ENCODE measurements at regions not wholly inside any gene's neighbourhood (a gene's known extent, or its start where the extent isn't known, plus 50 kb on each side); places are given as distances from the start of the nearest gene placed in this dataset.

GRCh38 chr1:60664086-60664625 lies 418.2 kb upstream of the NFIA start (continued):
- no peak for TF ChIP-seq YY1 (IDR thresholded peaks at IDR 0.05; ENCODE audit: low read depth, low read length)
- no peak for TF ChIP-seq ASH2L (IDR thresholded peaks at IDR 0.05; ENCODE audit: low read length)
- no peak for TF ChIP-seq RAD21 (IDR thresholded peaks at IDR 0.05 in 1 of 2, conservative IDR thresholded peaks at IDR 0.05 in 1 of 2; ENCODE audit: low read depth in 2 of 2, low read length in 2 of 2)
- no peak for TF ChIP-seq BRCA1 (IDR thresholded peaks at IDR 0.05; ENCODE audit: low read depth, low read length)
- TF ChIP-seq SIRT6 (IDR thresholded peaks at IDR 0.05; ENCODE audit: low read length), result no peak
- TF ChIP-seq TCF12 (IDR thresholded peaks at IDR 0.05; ENCODE audit: low read depth, low read length), result no peak
- no peak for TF ChIP-seq CTBP2 (IDR thresholded peaks at IDR 0.05; ENCODE audit: borderline replicate concordance, insufficient read depth, insufficient read length, low read length)
- no peak for TF ChIP-seq E2F6 (IDR thresholded peaks at IDR 0.05)
